NCI-H146 treated with DMSO at 0.1 percent for 48 hours (cell line): ENCODE measurements at regions not wholly inside any gene's neighbourhood (a gene's known extent, or its start where the extent isn't known, plus 50 kb on each side); places are given as distances from the start of the nearest gene placed in this dataset.

Source experiments
- DNase-seq: peaks from one replicate; lab custom pipeline; 2025; ENCODE audit not compliant: unreplicated experiment; lab: John Stamatoyannopoulos, UW

DNA sequence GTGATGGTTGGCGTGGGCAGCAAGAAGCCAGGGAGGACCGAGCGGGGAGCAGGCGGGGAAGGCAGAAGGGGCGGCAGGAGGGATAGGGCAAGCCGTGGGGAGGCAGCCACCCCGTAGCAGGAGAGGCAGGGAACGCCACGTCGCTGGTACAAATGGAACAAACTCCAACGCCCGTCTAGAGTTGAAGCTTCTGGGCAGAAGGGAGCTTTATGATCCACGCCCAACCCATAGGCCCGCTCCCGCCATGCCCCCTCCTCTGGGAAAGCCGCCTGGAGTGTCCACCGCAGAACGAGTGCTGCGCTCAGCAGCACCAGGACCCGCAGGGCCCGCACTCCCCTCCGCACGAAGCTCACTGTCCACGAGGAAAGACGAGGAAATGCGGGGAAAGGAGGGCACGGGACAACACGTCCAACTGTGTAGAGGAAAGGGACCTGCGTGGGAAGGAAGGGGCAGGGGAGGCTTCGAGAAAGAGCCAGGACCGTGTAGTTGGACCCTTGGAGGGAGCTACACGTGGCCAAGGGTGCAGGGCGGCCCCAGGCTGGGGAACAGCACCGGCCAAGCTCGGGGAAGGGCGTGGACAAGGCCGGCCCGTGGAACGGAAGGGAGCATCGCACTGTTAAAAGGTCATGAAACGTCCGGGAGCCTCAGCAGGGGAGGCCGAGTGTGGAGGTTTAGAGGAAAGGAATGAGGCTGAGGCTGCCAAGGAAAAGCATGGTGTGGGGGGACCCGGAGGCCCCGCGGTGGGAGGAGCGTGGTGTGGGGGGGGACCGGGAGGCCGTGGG is 204.0 kb downstream of the DLL1 start:
- no peak for DNase-seq

DNA sequence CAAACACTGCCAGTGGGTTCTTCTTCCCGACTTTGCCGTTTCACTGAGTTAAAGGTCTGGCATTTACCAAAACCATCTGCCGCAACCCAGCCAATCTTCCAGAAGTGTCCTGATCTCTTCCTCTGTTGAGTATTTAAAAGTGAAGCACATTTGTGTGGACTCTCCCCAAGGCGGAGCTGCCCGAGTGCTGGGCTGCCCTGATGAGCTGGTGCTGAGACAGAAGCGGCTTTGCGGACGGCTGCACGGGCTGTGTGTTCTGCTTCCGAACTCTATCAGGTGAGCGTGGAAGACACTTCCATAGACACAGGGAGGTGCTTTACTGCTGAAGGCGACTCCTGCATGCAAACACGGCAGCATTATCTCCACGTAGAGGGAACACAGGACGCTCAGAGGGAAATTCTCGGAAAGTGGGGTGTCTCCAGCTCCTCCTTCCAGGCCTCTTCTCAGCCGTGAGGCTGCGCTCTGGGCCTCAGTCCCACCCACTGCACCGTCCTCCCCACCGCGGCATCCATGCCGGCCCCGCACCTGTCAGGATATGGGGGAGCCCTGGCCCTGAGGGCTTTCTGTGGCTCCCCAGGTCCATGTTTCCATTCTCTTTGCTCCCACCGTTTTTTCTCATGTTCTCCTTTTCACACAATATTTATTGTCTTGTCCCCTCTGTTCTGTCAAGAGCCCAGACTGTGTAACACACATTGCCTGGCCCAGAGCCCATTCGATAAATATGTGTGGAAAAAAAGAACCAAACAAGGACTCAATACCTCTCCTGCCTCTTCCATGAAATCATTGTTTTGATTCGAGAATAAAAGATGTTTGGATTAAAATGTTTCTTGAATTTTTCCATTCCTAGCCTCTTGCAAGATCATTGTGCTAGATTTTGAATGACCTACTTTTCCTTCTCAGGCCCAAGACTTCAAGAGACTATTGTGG is 205.1 kb downstream of the DLL1 start:
- DNase-seq = no peak

- DNase-seq = no peak
Measured at GRCh38 chr6:170084166-170084730, 206.6 kb downstream of the DLL1 start.

- no peak for DNase-seq
Measured at GRCh38 chr6:170083236-170084051, 207.4 kb downstream of the DLL1 start.

DNA sequence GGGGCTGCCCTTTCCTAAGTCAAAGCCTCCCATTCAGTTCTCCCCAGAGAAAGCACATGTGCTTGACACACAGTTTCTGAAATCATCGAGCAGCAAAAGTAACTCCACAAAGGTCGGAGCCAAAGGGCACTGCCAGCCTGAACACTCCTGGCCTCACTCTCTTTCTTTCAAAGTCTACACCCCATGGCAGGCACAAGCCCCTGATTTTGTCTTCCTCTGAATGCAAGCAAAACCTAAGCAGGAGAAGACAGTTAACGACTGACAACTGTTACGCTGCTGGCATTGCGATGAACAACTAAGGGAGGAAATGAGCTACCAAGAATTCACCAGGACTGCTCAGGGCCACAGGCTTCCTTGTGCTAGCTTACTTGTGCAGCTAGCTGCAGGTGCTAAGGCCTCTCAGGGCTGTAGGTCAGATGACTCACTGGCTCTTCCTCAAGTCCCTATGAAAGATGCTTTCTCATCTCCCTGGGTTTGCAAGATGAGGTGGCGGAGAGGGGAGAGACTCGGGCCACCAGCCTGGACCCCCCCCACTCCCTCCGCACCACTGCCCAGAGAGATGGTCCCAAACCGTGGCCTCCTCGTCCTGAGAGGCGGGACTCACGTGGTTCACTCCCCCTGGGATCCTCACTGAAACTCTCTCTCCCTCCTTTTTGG is 208.2 kb downstream of the DLL1 start:
- DNase-seq = no peak

- no peak for DNase-seq
Measured at GRCh38 chr6:170082067-170082466, 208.8 kb downstream of the DLL1 start.

- DNase-seq = no peak
Measured at GRCh38 chr6:170081556-170081955, 209.3 kb downstream of the DLL1 start.

DNA sequence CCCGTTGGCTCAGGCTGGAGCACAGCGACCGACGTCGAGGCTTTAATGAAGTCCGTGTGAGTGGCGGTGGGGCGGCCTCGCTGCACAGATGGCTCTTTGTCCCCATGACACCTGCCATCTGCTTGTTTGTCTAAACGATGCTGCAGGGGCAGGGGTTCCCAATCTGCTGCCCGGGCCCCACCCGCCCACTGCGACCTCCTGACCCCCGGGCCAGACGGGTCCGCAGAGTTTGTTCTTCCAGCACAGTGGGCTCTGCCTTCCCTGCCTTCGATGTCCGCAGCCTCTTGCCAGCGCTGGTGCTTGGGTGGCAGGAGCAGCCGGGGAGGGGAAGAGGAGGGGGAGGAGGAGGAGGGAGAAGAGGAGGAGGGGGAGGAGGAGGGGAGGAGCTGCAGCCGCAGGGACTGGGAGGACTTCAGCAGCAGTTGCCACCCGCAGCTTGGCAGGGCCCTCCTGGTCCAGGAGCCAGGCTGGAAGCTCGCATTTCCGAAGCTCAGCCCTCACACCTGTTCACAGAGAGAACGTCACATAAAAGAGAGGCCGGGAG is 210.0 kb downstream of the DLL1 start:
- DNase-seq = peak; percentile 83

DNA sequence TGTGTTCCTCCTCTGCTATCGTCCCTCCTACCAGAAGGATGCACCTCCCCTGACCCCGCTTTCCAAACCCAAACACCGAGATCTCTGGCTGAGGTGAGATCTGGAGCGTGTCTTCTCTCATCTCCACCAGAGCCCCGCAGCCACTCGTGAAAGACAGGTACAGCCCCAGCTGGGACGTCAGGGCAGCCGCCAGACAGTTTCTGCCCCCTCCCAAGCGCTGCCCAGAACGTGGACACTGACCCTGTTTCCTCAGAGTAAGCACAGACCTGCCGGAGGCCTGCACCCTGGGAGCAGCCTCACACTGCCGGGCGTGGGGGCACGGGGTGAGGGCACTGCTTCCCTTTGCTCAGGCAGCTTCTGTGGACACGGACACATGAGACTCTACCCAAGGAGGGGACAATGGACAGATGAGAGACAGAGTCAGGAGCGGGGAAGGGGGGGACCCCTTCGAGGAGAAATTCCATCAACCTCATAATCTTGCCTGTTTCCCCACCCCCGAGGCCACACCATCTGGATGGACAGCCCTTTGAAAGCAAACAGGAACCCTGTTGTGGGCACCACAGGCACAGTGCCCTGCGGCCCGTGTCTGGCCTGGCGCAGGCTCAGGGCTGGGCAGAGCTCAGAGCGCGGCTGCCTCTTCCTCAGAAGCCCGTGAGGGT is 210.6 kb downstream of the DLL1 start:
- no peak for DNase-seq

DNA sequence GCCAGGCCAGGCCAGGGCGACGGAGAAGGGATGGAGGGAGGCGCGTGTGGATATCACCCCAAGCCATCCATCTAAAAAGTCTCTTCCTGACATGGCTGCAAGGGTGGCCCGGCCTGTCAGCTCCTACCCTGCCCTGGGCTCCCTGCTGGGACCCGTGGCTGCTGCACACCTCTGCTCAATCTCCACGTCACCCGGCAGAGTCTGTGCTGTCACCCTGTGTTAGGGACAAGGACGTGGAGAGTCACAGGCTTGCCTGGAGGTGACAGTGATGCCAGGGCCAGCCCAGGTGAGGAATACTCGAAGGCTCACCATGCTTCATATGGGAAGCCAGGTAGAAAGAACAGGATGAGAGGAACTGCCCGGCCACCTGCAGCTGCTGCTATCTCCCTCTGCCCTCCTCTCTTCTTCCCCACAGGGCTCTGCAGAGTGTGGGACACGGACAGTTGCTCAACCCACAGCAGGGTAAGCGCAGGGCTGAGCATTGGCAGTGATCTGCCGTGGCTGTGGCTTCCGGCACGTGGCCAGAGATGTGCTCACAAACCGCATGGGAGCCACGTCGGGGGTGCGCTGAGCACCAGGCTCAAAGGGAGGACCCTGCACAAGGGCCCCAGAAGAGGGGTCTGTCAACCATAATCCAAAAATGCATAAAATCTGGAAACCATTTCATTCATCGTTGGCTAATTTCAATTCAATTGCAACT is 214.3 kb downstream of the DLL1 start:
- no peak for DNase-seq

DNA sequence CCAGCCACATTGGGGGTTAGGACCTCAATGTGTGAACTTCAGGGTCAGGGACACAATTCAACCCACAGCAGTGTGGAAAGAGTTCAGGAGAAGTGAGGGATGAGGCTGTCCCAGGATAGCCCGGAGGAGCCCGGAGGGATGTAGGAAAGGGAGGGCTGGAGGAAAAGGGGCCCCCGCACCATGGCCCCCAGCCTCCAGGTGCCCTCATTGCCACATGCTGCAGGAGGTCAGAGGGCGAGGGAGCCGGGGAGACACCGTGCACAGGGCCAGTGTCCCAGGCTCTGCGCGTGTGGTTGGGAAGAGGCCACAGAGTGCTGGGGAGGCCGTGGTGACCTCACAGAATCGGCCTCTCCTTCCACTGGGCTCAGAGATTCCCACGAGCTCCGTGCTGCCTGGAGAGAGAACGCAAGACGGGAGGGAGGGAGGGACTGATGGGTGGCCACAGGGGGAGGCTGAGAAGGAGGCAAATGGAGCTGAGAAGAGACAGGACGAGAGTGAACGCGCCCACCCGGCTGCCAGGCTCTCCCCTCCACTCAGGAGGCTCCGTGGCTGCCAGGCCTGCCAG is 215.1 kb downstream of the DLL1 start:
- no peak for DNase-seq

GRCh38 chr6:170074907-170075306 is 216.0 kb downstream of the DLL1 start:
- no peak for DNase-seq

DNA sequence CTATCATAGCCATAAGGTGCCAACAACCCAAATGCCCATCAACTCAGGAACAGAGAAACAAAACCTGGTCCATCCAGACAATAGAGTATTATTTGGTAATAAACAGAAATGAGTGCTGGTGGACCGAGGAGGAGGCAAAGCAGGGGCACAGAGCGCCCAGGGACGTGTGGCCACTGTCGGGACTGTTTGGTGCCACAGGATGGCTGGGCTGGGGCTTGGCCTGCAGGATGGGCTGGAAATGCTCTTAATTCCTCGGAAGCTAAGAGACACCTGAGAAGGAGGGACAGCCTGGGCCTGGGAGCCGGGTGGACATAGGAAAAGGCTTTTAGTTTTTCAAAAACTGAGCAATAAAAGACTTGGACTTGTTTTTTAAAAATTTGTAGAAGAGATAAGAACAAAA is 216.4 kb downstream of the DLL1 start:
- no peak for DNase-seq

DNA sequence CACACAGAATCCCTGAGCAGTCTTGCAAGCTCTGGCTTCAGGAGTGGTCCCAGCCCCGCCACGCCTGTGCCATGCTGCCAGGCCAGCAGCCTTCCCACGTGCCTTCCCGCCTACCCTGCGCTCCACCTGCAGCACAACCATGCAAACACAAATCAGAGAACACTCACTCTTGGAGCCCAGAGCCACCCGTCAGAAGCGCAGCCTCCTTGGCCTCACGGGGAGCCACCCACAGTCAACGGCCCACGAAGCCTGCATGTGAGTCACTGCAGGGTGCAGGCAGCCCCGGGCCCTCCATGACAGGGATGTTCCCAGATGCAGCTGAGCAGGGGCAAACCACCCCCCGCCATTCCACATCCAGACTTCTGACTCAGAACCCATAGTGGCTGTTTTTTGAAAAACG is 217.0 kb downstream of the DLL1 start:
- no peak for DNase-seq

DNA sequence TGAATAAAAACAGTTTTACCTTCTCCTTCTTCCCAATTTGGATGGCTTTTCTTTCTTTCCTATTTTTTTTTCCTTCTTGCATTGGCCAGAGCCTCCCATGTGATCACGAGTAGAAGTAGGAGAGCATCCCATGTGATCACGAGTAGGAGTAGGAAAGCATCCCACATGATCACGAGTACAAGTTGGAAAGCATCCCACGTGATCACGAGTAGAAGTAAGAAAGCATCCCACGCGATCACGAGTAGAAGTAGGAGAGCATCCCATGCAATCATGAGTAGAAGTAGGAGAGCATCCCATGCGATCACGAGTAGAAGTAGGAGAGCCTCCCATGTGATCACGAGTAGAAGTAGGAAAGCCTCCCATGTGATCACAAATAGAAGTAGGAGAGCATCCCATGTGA is 218.6 kb downstream of the DLL1 start:
- DNase-seq = no peak

- no peak for DNase-seq
Measured at GRCh38 chr6:170069611-170070010, 221.3 kb downstream of the DLL1 start.

- no peak for DNase-seq
Measured at GRCh38 chr6:170068496-170068895, 222.4 kb downstream of the DLL1 start.

GRCh38 chr6:170067923-170068360 is 222.9 kb downstream of the DLL1 start:
- no peak for DNase-seq

GRCh38 chr6:170067181-170067641 is 223.7 kb downstream of the DLL1 start:
- DNase-seq = no peak
